WTC11 (cell line): ENCODE measurements at regions not wholly inside any gene's neighbourhood (a gene's known extent, or its start where the extent isn't known, plus 50 kb on each side); places are given as distances from the start of the nearest gene placed in this dataset.

Experiments used
- ATAC-seq: fragments of 200-7000 bp; cut with Tn5 transposase; 2 replicates; pipeline ENCODE4 v1.10.0; 2021; ENCODE audit warnings: mild to moderate bottlenecking, moderate library complexity
- CTCF ChIA-PET: fragments of 300-600 bp; sonication (Branson Sonifier 250); formaldehyde crosslinking; loops from one replicate; lab custom pipeline; 2021; ENCODE audit warnings: antibody characterized with exemption; lab: Charles Lee
- POLR2A ChIA-PET: fragments of 350-600 bp; sonication (Branson Sonifier 250); formaldehyde crosslinking; loops from one replicate; lab custom pipeline; 2021; ENCODE audit warnings: antibody characterized with exemption; lab: Charles Lee
- DNase-seq: peaks from one replicate; pipeline ENCODE4 v3.0.0; 2021; ENCODE audit warnings: low spot score
- H3K27ac Mint-ChIP-seq: 2 replicates; pipeline ENCODE4 v1.8.0; 2021; ENCODE audit warnings: mixed read lengths
- H3K27me3 Mint-ChIP-seq: 2 replicates; pipeline ENCODE4 v1.8.0; 2021; ENCODE audit warnings: low read depth, mild to moderate bottlenecking, moderate library complexity, mixed read lengths
- H3K36me3 Mint-ChIP-seq: 2 replicates; pipeline ENCODE4 v1.8.0; 2021; ENCODE audit warnings: mixed read lengths
- H3K4me1 Mint-ChIP-seq: 2 replicates; pipeline ENCODE4 v1.8.0; 2022; ENCODE audit warnings: mixed read lengths
- H3K4me3 Mint-ChIP-seq: 2 replicates; pipeline ENCODE4 v1.8.0; 2021; ENCODE audit warnings: mild to moderate bottlenecking, moderate library complexity, mixed read lengths
- H3K9me3 Mint-ChIP-seq: 2 replicates; pipeline ENCODE4 v1.8.0; 2021; ENCODE audit warnings: mixed read lengths
- ATF1 ChIP-seq: sonication (generic); formaldehyde crosslinking; IDR thresholded peaks from 2 replicates; pipeline ENCODE4 v1.8.1; 2023; ENCODE audit warnings: mild to moderate bottlenecking, moderate library complexity, missing genetic modification reagents
- ATF2 ChIP-seq: sonication (generic); formaldehyde crosslinking; IDR thresholded peaks from 2 replicates; pipeline ENCODE4 v1.8.1; 2022; ENCODE audit warnings: low read depth, missing genetic modification reagents, borderline replicate concordance
- ATF3 ChIP-seq: sonication (generic); formaldehyde crosslinking; conservative IDR thresholded peaks from 2 replicates; pipeline ENCODE4 v1.8.1; 2022; ENCODE audit warnings: mild to moderate bottlenecking, missing genetic modification reagents
- ATF6 ChIP-seq: sonication (generic); formaldehyde crosslinking; IDR thresholded peaks from 2 replicates; pipeline ENCODE4 v1.8.1; 2023; ENCODE audit warnings: mild to moderate bottlenecking, missing genetic modification reagents
- ESRRA ChIP-seq: sonication (generic); formaldehyde crosslinking; IDR thresholded peaks from 2 replicates; pipeline ENCODE4 v1.8.1; 2022; ENCODE audit warnings: mild to moderate bottlenecking, missing genetic modification reagents, borderline replicate concordance
- ETV6 ChIP-seq: sonication (generic); formaldehyde crosslinking; IDR thresholded peaks from 2 replicates; pipeline ENCODE4 v1.8.1; 2022; ENCODE audit warnings: mild to moderate bottlenecking, missing genetic modification reagents
- JUN ChIP-seq: sonication (generic); formaldehyde crosslinking; IDR thresholded peaks from 2 replicates; pipeline ENCODE4 v1.8.0; 2023; ENCODE audit warnings: mild to moderate bottlenecking, missing genetic modification reagents
- NR1H2 ChIP-seq: sonication (generic); formaldehyde crosslinking; IDR thresholded peaks from 2 replicates; pipeline ENCODE4 v1.9.0; 2021; ENCODE audit warnings: mild to moderate bottlenecking, moderate library complexity, missing genetic modification reagents
- NR2C2 ChIP-seq: sonication (generic); formaldehyde crosslinking; IDR thresholded peaks from 2 replicates; pipeline ENCODE4 v1.8.0; 2022; ENCODE audit warnings: mild to moderate bottlenecking, missing genetic modification reagents
- OVOL2 ChIP-seq: fragments of 250-450 bp; sonication (Bioruptor Pico); IDR thresholded peaks from 2 replicates; pipeline ENCODE4 v1.9.0; 2021; ENCODE audit warnings: mild to moderate bottlenecking, borderline replicate concordance
- PRRX2 ChIP-seq: fragments of 250-450 bp; sonication (Bioruptor Pico); IDR thresholded peaks from 2 replicates; pipeline ENCODE4 v1.8.0; 2021; ENCODE audit warnings: mild to moderate bottlenecking
- SMAD4 ChIP-seq: sonication (generic); formaldehyde crosslinking; IDR thresholded peaks from 2 replicates; pipeline ENCODE4 v1.8.0; 2022; ENCODE audit warnings: mild to moderate bottlenecking, missing genetic modification reagents
- SOX15 ChIP-seq: fragments of 250-450 bp; sonication (Bioruptor Pico); IDR thresholded peaks from 2 replicates; pipeline ENCODE4 v1.9.0; 2021; ENCODE audit warnings: mild to moderate bottlenecking
- TEAD1 ChIP-seq: sonication (generic); formaldehyde crosslinking; IDR thresholded peaks from 2 replicates; pipeline ENCODE4 v1.8.0; 2022; ENCODE audit warnings: mild to moderate bottlenecking, missing genetic modification reagents
- TEAD4 ChIP-seq: sonication (generic); formaldehyde crosslinking; IDR thresholded peaks from 2 replicates; pipeline ENCODE4 v1.8.0; 2022; ENCODE audit warnings: mild to moderate bottlenecking, missing genetic modification reagents
- ZBTB21 ChIP-seq: sonication (generic); formaldehyde crosslinking; IDR thresholded peaks from 2 replicates; pipeline ENCODE4 v1.8.1; 2023; ENCODE audit warnings: mild to moderate bottlenecking, missing genetic modification reagents, borderline replicate concordance
- ZNF121 ChIP-seq: sonication (generic); formaldehyde crosslinking; IDR thresholded peaks from 2 replicates; pipeline ENCODE4 v1.8.0; 2023; ENCODE audit warnings: missing genetic modification reagents
- ZNF138 ChIP-seq: sonication (generic); formaldehyde crosslinking; conservative IDR thresholded peaks from 2 replicates; pipeline ENCODE4 v1.8.1; 2022; ENCODE audit warnings: mild to moderate bottlenecking, moderate library complexity, missing genetic modification reagents
- ZNF232 ChIP-seq: sonication (generic); formaldehyde crosslinking; IDR thresholded peaks from 2 replicates; pipeline ENCODE4 v1.8.0; 2022; ENCODE audit warnings: mild to moderate bottlenecking, missing genetic modification reagents
- ZNF263 ChIP-seq: sonication (generic); formaldehyde crosslinking; IDR thresholded peaks from 2 replicates; pipeline ENCODE4 v1.8.1; 2022; ENCODE audit warnings: low read depth, mild to moderate bottlenecking, moderate library complexity, missing genetic modification reagents

GRCh38 chr7:123397746-123398338 lies 136.6 kb downstream of the IQUB start (continued):
- TF ChIP-seq ESRRA (CRISPR knock-in tag): no peak
- TF ChIP-seq ZNF232 (CRISPR knock-in tag): no peak
- TF ChIP-seq NR2C2: no peak
- no peak for TF ChIP-seq SOX15 (CRISPR knock-in tag)
- no peak for TF ChIP-seq TEAD1 (CRISPR knock-in tag)
- TF ChIP-seq ATF3 (CRISPR knock-in tag): no peak
- TF ChIP-seq ZNF121 (CRISPR knock-in tag): no peak
- TF ChIP-seq, all 79 proteins: peak for 0

- CTCF ChIA-PET: no interaction called here
- no peaks in the 10 kb centered on the region for H3K27me3 Mint-ChIP-seq
- peak; percentile 84 for ATAC-seq
- peak overlapping the region; percentile 61 for H3K27ac Mint-ChIP-seq
- peaks cover 30% of the 10 kb centered on the region for H3K4me1 Mint-ChIP-seq
- TF ChIP-seq OVOL2 (CRISPR knock-in tag) (no peak), ZNF138 (CRISPR knock-in tag) (no peak), ZNF263 (CRISPR knock-in tag) (no peak), ATF6 (CRISPR knock-in tag) (no peak), ZBTB21 (CRISPR knock-in tag) (no peak), ETV6 (CRISPR knock-in tag) (no peak), ATF1 (CRISPR knock-in tag) (no peak), JUN (CRISPR knock-in tag) (no peak), ATF2 (CRISPR knock-in tag) (no peak), SMAD4 (CRISPR knock-in tag) (no peak)
- no peak overlapping the region; the same call in 1 of the 2 replicates for H3K4me3 Mint-ChIP-seq
- no peaks in the 10 kb centered on the region for H3K36me3 Mint-ChIP-seq
- no peak for DNase-seq
- POLR2A ChIA-PET: no interaction called here
- H3K9me3 Mint-ChIP-seq: peaks cover 1% of the 10 kb centered on the region; the same call in 1 of the 2 replicates
These were observed 140.8 kb downstream of the IQUB start for GRCh38 chr7:123393623-123394022.

GRCh38 chr7:123372368-123372767 lies 162.0 kb downstream of the IQUB start:
- DNase-seq (no peak), ATAC-seq (no peak)
- no peak overlapping the region for H3K27ac Mint-ChIP-seq
- no peaks in the 10 kb centered on the region for H3K36me3 Mint-ChIP-seq
- ChIA-PET POLR2A (no interaction called here), CTCF (no interaction called here)
- H3K4me3 Mint-ChIP-seq: no peak overlapping the region
- TF ChIP-seq SOX15 (CRISPR knock-in tag) (no peak), TEAD4 (CRISPR knock-in tag) (no peak), PRRX2 (CRISPR knock-in tag) (no peak), NR1H2 (CRISPR knock-in tag) (no peak)
- H3K27me3 Mint-ChIP-seq: no peaks in the 10 kb centered on the region
- H3K9me3 Mint-ChIP-seq: peaks cover 4% of the 10 kb centered on the region
- no peaks in the 10 kb centered on the region; the same call in 1 of the 2 replicates for H3K4me1 Mint-ChIP-seq
